ENCODE measurements at regions not wholly inside any gene's neighbourhood (a gene's known extent, or its start where the extent isn't known, plus 50 kb on each side); places are given as distances from the start of the nearest gene placed in this dataset.

- TF ChIP-seq POLR2A (IDR thresholded peaks at IDR 0.05) = no peak
- TF ChIP-seq CTCF (IDR thresholded peaks at IDR 0.05) = no peak
These were observed 707.0 kb upstream of the RBFOX1 start for GRCh38 chr16:6625606-6626005.

Data from uterus (tissue), 2 donors.